ENCODE measurements at regions not wholly inside any gene's neighbourhood (a gene's known extent, or its start where the extent isn't known, plus 50 kb on each side); places are given as distances from the start of the nearest gene placed in this dataset.

DNA sequence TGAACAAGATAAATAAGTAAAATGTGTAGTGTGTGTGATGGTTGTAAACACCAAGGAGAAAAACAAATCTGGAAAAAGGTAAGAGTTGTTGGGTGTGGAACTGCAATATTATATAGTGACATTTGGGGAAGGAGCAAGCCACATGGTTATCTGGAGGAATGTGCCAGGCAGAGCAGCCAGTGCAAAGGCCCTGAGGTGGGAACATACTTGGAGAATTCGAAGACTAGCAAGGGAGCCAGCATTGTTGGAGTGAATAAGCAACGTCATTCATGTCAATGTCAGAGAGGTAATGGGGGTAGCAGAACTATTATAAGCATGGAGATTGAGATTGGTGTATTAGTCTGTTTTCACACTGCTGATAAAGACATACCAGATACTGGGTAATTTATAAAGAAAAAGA, 241.5 kb upstream of the LHX5 start:
- Histone ChIP-seq H3K4me3 (ENCODE audit: low read depth, low read length, poor library complexity, severe bottlenecking) (no peak overlapping the region), H3K27me3 (replicated peaks; ENCODE audit: insufficient read depth, low read depth, low read length, poor library complexity) (peaks cover 14% of the 10 kb centered on the region), H3K27ac (ENCODE audit: low read depth, low read length, poor library complexity, severe bottlenecking) (no peak overlapping the region), H3K36me3 (ENCODE audit: insufficient read depth, low read length, poor library complexity, severe bottlenecking) (no peaks in the 10 kb centered on the region), H3K9me3 (ENCODE audit: low read depth, low read length, poor library complexity, severe bottlenecking) (no peaks in the 10 kb centered on the region), H3K4me1 (ENCODE audit: insufficient read depth, low read length, poor library complexity, severe bottlenecking) (no peaks in the 10 kb centered on the region)
- CTCF ChIA-PET, result no interaction called here
- DNase-seq (ENCODE audit: low spot score), result no peak
- intact Hi-C loops (cut with micrococcal nuclease; ENCODE audit: unreplicated experiment), result no loop called here
- no TSS peak for BruUV-seq (replicated peaks)
- TF ChIP-seq, protein P1, sequence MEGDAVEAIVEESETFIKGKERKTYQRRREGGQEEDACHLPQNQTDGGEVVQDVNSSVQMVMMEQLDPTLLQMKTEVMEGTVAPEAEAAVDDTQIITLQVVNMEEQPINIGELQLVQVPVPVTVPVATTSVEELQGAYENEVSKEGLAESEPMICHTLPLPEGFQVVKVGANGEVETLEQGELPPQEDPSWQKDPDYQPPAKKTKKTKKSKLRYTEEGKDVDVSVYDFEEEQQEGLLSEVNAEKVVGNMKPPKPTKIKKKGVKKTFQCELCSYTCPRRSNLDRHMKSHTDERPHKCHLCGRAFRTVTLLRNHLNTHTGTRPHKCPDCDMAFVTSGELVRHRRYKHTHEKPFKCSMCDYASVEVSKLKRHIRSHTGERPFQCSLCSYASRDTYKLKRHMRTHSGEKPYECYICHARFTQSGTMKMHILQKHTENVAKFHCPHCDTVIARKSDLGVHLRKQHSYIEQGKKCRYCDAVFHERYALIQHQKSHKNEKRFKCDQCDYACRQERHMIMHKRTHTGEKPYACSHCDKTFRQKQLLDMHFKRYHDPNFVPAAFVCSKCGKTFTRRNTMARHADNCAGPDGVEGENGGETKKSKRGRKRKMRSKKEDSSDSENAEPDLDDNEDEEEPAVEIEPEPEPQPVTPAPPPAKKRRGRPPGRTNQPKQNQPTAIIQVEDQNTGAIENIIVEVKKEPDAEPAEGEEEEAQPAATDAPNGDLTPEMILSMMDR (conservative IDR thresholded peaks at IDR 0.05; ENCODE audit: low read depth, low read length), result no peak
- no peak for TF ChIP-seq EZH2 (IDR thresholded peaks at IDR 0.05; ENCODE audit: borderline replicate concordance, low read depth, low read length, poor library complexity, severe bottlenecking)
- POLR2A ChIA-PET (ENCODE audit: low non-redundant PET), result no interaction called here

GRCh38 chr12:113712481-113712880, 240.8 kb upstream of the LHX5 start:
- CTCF ChIA-PET, result no interaction called here
- H3K9me3 ChIP-seq (ENCODE audit: low read depth, low read length, poor library complexity, severe bottlenecking), result no peaks in the 10 kb centered on the region
- H3K4me3 ChIP-seq (ENCODE audit: low read depth, low read length, poor library complexity, severe bottlenecking), result no peak overlapping the region
- H3K36me3 ChIP-seq (ENCODE audit: insufficient read depth, low read length, poor library complexity, severe bottlenecking), result no peaks in the 10 kb centered on the region
- H3K4me1 ChIP-seq (ENCODE audit: insufficient read depth, low read length, poor library complexity, severe bottlenecking), result no peaks in the 10 kb centered on the region
- H3K27me3 ChIP-seq (replicated peaks; ENCODE audit: insufficient read depth, low read depth, low read length, poor library complexity), result peaks cover 14% of the 10 kb centered on the region
- BruUV-seq (replicated peaks), result no TSS peak
- DNase-seq (ENCODE audit: low spot score), result no peak
- POLR2A ChIA-PET (ENCODE audit: low non-redundant PET), result no interaction called here
- TF ChIP-seq EZH2 (IDR thresholded peaks at IDR 0.05; ENCODE audit: borderline replicate concordance, low read depth, low read length, poor library complexity, severe bottlenecking), result no peak
- TF ChIP-seq, protein P1 (conservative IDR thresholded peaks at IDR 0.05; ENCODE audit: low read depth, low read length), result no peak
- H3K27ac ChIP-seq (ENCODE audit: low read depth, low read length, poor library complexity, severe bottlenecking), result no peak overlapping the region
- intact Hi-C loops (cut with micrococcal nuclease; ENCODE audit: unreplicated experiment), result no loop called here

DNA sequence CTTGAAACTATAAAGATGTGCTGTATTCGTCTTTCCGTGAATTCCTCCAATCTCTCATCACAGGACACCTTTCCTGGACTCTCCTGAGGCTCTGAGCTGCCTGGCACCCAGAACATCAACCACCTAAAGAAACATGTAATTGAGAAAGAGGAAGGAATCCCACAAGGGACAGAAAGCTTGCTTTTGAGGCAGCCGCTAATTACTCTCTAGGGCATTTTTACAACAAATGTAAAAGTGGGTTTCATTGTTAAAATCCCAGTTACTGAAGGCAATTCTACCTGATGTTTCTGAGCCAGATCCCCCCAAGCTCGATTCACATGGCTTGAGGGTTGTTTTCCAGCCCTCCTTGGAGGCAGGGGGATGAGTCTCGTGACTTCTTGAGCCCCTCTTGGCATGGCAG, 238.5 kb upstream of the LHX5 start:
- no peak overlapping the region for H3K27ac ChIP-seq (ENCODE audit: low read depth, low read length, poor library complexity, severe bottlenecking)
- TF ChIP-seq EZH2 (IDR thresholded peaks at IDR 0.05; ENCODE audit: borderline replicate concordance, low read depth, low read length, poor library complexity, severe bottlenecking), result no peak
- TF ChIP-seq, protein P1 (conservative IDR thresholded peaks at IDR 0.05; ENCODE audit: low read depth, low read length), result no peak
- no peaks in the 10 kb centered on the region for H3K4me1 ChIP-seq (ENCODE audit: insufficient read depth, low read length, poor library complexity, severe bottlenecking)
- BruUV-seq (replicated peaks), result no TSS peak
- no peak overlapping the region for H3K4me3 ChIP-seq (ENCODE audit: low read depth, low read length, poor library complexity, severe bottlenecking)
- no peaks in the 10 kb centered on the region for H3K36me3 ChIP-seq (ENCODE audit: insufficient read depth, low read length, poor library complexity, severe bottlenecking)
- CTCF ChIA-PET, result interaction anchor here (0.5 kb wide), 1 partner anchor 632 kb away, joined by 3 read pairs; no protein-coding TSS in a partner anchor
- H3K9me3 ChIP-seq (ENCODE audit: low read depth, low read length, poor library complexity, severe bottlenecking), result no peaks in the 10 kb centered on the region
- intact Hi-C loops (cut with micrococcal nuclease; ENCODE audit: unreplicated experiment), result no loop called here
- no peak for DNase-seq (ENCODE audit: low spot score)
- H3K27me3 ChIP-seq (replicated peaks; ENCODE audit: insufficient read depth, low read depth, low read length, poor library complexity), result peaks cover 24% of the 10 kb centered on the region
- POLR2A ChIA-PET (ENCODE audit: low non-redundant PET), result no interaction called here

Measured in A673 (cell line).